GM12878 (cell line): ENCODE measurements at regions not wholly inside any gene's neighbourhood (a gene's known extent, or its start where the extent isn't known, plus 50 kb on each side); places are given as distances from the start of the nearest gene placed in this dataset.

Source experiments
- BHLHE40 ChIP-seq, 2 experiments: fragments of 450-650 bp in 1 of 2; IDR thresholded peaks; 2 replicates each; pipeline ENCODE4 v1.6.1; 2011 to 2017; ENCODE audit warnings: low read depth in 2 of 2, borderline replicate concordance in 1 of 2, improper control_type of control experiment in 1 of 2, low read length in 1 of 2, mild to moderate bottlenecking in 1 of 2
- IKZF2 ChIP-seq, 2 experiments: fragments of 450-650 bp; IDR thresholded peaks; 2 replicates each; pipeline ENCODE4 v1.6.1; 2017; ENCODE audit warnings: mild to moderate bottlenecking in 2 of 2, moderate library complexity in 2 of 2
- IRF4 ChIP-seq: IDR thresholded peaks from 2 replicates; pipeline ENCODE4 v1.6.1; 2011; ENCODE audit warnings: low read depth, low read length
- NFXL1 ChIP-seq: fragments of 450-650 bp; IDR thresholded peaks from 2 replicates; pipeline ENCODE4 v1.6.1; 2017; ENCODE audit warnings: antibody characterized with exemption, mild to moderate bottlenecking, borderline replicate concordance
- NR2F1 ChIP-seq: fragments of 450-650 bp; conservative IDR thresholded peaks from 2 replicates; pipeline ENCODE4 v1.6.1; 2017; ENCODE audit warnings: mild to moderate bottlenecking
- WRNIP1 ChIP-seq: IDR thresholded peaks from 2 replicates; pipeline ENCODE4 v1.6.1; 2011; ENCODE audit warnings: low read depth, low read length, improper control_type of control experiment, borderline replicate concordance
- YY1 ChIP-seq: IDR thresholded peaks from 2 replicates; pipeline ENCODE4 v1.6.1; 2011; ENCODE audit warnings: low read depth, mild to moderate bottlenecking, low read length
- ZNF384 ChIP-seq: IDR thresholded peaks from 2 replicates; pipeline ENCODE4 v1.6.1; 2012; ENCODE audit warnings: low read depth, mild to moderate bottlenecking, low read length, improper control_type of control experiment, borderline replicate concordance
- ZSCAN29 ChIP-seq: fragments of 450-650 bp; IDR thresholded peaks from 2 replicates; pipeline ENCODE4 v1.6.1; 2017; ENCODE audit warnings: mild to moderate bottlenecking, moderate library complexity
- TF ChIP-seq, protein P1 (sequence below), 3 experiments: IDR thresholded peaks in 2 of 3; conservative IDR thresholded peaks in 1 of 3; 2 replicates each; pipeline ENCODE4 v1.5.1; 2011; ENCODE audit warnings: low read depth in 3 of 3, low read length in 3 of 3, mild to moderate bottlenecking in 3 of 3, control low read depth in 2 of 3, moderate library complexity in 2 of 3, inconsistent platforms in 1 of 3, mixed read lengths in 1 of 3; ENCODE audit not compliant: control insufficient read depth in 2 of 3, insufficient read depth in 1 of 3; ENCODE audit errors: extremely low read depth in 1 of 3
- TF ChIP-seq, protein P2 (sequence below): fragments of 450-650 bp; IDR thresholded peaks from 2 replicates; pipeline ENCODE4 v1.6.1; 2017; ENCODE audit warnings: mild to moderate bottlenecking

DNA sequence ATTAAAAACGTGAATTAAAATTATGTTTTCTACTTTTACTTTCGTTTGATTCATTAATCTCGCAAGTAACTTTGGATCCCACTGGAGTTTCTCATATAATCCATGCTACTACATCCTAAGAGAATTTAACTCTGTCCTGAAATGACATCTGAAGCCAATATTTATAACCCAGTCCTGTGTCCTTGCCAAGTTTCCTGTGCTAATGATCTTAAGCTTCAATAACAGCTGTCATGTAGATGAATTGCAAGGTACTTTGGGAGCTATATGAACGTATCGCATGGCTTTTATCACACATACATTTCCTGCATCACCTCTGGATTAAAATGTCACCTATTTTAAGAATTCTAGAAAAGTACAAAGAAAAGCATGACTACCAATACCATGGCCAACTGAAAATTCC is 833.8 kb upstream of the CITED2 start (continued):
- TF ChIP-seq, protein P1, sequence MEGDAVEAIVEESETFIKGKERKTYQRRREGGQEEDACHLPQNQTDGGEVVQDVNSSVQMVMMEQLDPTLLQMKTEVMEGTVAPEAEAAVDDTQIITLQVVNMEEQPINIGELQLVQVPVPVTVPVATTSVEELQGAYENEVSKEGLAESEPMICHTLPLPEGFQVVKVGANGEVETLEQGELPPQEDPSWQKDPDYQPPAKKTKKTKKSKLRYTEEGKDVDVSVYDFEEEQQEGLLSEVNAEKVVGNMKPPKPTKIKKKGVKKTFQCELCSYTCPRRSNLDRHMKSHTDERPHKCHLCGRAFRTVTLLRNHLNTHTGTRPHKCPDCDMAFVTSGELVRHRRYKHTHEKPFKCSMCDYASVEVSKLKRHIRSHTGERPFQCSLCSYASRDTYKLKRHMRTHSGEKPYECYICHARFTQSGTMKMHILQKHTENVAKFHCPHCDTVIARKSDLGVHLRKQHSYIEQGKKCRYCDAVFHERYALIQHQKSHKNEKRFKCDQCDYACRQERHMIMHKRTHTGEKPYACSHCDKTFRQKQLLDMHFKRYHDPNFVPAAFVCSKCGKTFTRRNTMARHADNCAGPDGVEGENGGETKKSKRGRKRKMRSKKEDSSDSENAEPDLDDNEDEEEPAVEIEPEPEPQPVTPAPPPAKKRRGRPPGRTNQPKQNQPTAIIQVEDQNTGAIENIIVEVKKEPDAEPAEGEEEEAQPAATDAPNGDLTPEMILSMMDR (IDR thresholded peaks at IDR 0.05 in 2 of 3, conservative IDR thresholded peaks at IDR 0.05 in 1 of 3; ENCODE audit: control insufficient read depth in 2 of 3, extremely low read depth in 1 of 3, insufficient read depth in 1 of 3, low read depth in 3 of 3, low read length in 3 of 3): no peak
- TF ChIP-seq YY1 (no peak), BHLHE40 (IDR thresholded peaks at IDR 0.05; ENCODE audit: borderline replicate concordance in 1 of 2, low read depth in 2 of 2, low read length in 1 of 2) (no peak), IRF4 (no peak), NR2F1 (no peak), IKZF2 (IDR thresholded peaks at IDR 0.05) (no peak), NFXL1 (no peak), ZSCAN29 (no peak), WRNIP1 (no peak), ZNF384 (no peak)
- TF ChIP-seq, protein P2, sequence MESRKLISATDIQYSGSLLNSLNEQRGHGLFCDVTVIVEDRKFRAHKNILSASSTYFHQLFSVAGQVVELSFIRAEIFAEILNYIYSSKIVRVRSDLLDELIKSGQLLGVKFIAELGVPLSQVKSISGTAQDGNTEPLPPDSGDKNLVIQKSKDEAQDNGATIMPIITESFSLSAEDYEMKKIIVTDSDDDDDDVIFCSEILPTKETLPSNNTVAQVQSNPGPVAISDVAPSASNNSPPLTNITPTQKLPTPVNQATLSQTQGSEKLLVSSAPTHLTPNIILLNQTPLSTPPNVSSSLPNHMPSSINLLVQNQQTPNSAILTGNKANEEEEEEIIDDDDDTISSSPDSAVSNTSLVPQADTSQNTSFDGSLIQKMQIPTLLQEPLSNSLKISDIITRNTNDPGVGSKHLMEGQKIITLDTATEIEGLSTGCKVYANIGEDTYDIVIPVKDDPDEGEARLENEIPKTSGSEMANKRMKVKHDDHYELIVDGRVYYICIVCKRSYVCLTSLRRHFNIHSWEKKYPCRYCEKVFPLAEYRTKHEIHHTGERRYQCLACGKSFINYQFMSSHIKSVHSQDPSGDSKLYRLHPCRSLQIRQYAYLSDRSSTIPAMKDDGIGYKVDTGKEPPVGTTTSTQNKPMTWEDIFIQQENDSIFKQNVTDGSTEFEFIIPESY: no peak
